ENCODE measurements at regions not wholly inside any gene's neighbourhood (a gene's known extent, or its start where the extent isn't known, plus 50 kb on each side); places are given as distances from the start of the nearest gene placed in this dataset.
"Not testable (repeated sequence)": the region's sequence is repeated elsewhere in the genome, so short reads cannot be mapped to it uniquely, and the experiment has no call there.

DNA sequence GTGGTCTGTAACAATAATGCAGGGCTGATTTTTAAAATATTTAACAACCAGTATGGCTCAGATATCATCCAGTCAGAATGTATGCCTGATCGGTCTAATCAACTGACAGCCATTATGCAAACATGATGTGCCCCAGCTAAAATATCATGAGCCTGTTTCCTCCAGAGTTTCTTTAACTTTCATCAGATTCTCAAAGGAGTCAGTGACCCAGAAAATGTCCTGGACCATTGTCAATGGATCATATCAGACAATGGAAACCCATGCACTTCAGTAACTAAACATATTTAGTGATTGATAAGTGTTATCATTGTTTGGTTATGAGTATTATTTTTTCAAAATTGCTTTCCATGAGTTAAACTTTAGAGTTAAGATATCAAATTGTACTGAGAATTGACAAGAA lies 173.5 kb downstream of the LMBRD1 start:
- DNase-seq: no peak

DNA sequence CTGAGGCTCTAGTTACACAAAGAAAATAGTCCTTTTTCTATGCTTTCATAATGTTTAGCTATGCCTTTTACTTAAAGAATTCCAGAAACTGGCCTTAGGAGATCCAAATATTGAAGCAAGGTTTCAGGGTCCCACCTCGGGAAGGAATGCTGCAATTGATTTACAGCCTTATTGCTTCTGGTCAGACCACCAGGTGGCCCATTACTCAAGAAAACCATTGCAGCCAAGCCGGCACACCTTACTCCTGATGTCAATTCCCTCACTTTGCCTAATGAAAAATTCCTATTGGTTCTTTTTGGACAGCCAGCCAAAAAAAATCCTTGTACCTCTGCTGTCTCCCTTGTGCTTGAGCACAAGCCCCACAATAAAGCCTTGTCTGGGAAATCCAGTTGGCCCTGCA lies 173.9 kb downstream of the LMBRD1 start:
- no peak for DNase-seq

DNA sequence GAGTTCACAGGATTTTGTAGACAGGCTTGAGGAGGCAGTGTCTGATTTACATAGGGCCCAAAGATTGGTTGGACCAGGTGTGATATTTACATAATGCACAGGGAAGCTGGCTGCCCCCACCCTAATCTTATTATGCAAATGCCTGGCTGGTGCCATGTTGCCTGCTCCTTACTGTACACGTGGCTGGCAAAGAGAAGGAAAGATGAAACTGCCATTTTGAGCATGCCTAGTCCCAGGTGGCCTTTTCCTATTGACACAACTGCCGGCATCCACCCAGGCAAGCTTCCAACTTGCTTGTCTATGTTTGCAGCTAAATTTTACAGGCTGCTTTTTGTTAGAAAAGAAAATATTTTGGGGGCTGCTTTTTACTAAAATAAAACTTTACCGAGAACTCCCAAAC lies 174.6 kb downstream of the LMBRD1 start:
- DNase-seq: no peak

DNA sequence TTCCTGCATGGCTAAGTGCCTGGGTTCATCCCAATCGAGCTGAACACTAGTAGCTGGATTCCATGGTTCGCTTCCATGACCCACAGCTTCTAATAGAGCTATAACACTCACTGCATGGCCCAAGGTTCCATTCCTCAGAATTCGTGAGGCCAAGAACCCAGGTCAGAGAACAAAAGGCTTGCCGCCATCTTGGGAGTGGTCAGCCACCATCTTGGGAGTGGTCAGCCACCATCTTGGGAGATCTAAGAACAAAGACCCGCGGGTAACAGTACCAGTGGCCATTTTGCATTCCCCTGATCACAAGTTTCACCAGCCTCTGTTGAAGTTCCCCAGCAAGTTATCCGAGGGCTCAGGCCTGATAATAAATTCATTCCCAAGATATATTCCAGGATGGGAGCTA lies 179.6 kb downstream of the LMBRD1 start:
- no peak for DNase-seq

- DNase-seq: no peak
These were observed 186.9 kb downstream of the LMBRD1 start for GRCh38 chr6:69609836-69610472.

GRCh38 chr6:69601132-69601531 lies 195.7 kb downstream of the LMBRD1 start:
- DNase-seq: no peak

DNA sequence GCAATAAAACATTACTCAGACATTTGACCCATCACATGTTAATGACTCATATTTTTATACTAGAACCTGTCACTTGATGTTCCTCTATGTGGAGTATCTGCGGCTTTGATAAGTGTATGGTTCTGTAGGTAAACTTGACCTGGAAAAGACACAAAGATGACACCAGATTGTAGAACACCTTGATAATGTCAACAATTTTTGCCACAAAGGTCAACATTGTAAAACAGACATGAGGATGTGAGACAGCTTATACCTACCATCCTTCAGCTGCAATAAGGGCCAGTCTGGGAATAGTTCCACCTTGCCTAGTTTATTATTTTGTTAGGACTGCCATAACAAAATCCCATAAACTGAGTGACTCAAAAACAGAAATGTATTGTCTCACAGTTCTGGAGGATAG lies 202.4 kb downstream of the LMBRD1 start:
- no peak for DNase-seq

- no peak for DNase-seq
These were observed 203.1 kb downstream of the LMBRD1 start for GRCh38 chr6:69593706-69594105.

GRCh38 chr6:69589626-69590025 lies 207.2 kb downstream of the LMBRD1 start:
- no peak for DNase-seq

GRCh38 chr6:69584913-69585729 lies 211.7 kb downstream of the LMBRD1 start:
- peak in 1 of 2 experiments; percentile 1 for DNase-seq

- no peak for DNase-seq
These were observed 212.3 kb downstream of the LMBRD1 start for GRCh38 chr6:69584536-69584912.

DNA sequence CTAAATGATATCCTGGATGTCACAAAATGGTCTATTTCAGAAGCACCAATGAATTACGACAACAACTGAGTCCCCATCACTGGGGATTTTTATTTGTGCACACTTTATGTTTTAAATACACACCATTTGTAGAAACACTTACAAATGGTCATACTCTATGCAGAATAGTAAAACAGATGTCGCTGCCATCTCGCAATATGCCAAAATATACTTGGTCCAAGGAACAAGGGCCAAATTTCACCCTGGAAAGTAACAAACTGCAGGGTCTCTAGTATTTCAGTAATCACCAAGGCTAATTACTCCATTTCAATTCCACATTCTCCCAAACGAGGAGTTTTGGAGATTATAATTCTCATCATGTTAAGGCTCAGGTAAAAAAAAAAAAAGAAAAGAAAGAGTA lies 215.2 kb downstream of the LMBRD1 start:
- DNase-seq: no peak

DNA sequence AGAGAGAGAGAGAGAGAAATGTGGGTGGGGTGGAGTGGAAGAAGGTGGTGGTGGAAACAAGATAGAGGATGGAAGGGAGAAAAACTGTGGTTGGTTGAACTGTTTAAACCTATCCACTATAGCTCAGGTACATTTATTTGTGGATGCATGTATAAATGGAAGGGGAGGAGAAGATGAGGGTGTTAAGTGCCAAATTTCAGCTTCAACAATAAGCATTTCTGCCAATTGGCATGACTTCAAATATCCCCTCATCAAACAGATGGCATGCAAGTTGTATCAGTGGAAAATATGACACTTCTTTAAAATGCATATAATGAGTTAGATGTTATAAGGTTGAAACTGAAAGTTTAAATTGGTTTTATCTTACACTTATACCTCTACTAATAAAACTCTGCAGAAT lies 216.1 kb downstream of the LMBRD1 start:
- DNase-seq: no peak

DNA sequence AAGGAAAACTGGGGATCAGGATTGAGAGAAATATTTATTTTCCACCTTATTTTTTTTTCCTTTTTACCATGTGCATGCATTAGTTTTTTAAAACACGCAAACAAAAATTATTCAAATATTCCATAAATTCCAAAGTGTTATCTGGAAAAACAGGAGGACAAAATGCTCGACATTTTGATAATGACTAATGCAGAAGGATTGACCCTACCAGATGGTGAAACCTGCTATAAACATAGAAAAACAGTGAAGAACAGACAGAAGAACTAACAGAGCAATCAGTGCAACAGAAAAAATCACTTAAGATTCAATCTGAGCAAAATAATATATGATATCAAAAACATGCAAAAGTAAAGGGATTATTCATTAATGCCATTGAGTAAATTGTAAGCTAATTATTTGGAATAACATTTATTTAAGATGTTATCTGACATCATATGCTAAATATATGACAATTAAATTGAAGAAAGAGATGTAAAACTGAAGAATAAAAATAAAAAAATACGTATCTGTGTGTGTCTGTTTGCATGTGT lies 218.4 kb downstream of the LMBRD1 start:
- no peak for DNase-seq

DNA sequence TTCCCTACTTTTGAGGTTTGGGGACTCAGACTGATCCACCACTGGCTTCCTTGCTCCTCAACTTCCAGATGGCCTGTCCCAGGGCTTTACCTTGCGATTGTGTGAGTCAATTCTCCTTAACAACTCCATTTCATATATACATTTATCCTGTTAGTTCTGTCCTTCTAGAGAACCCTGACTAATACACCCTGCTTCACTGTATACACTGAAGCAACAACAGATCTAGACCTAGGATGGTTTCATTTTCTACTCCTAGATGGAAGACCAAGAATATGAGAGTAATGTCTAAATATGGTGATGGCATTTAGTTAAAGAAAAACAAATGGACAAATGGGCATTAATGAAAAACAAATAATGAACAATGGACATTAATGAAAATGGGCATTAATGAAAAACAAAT lies 225.6 kb downstream of the LMBRD1 start:
- no peak for DNase-seq

DNA sequence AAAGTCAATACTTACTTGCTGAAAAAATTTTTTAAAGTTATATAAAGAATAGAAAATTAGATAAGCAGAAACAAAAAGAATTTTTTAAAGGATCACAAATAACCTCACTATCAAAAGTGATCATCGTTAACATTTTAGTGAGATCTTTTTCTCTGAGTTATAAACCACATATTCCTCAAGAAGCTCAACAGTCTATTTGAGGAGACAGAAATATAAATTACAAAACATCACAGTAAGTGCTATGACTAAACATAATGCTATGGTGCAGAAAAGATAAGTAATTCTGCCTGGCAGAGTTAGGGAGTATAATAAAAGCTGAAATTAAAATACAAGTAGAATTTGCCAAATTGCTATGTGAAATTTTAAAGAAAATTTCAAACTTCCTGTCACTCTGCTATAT lies 226.7 kb downstream of the LMBRD1 start:
- DNase-seq: no peak

DNA sequence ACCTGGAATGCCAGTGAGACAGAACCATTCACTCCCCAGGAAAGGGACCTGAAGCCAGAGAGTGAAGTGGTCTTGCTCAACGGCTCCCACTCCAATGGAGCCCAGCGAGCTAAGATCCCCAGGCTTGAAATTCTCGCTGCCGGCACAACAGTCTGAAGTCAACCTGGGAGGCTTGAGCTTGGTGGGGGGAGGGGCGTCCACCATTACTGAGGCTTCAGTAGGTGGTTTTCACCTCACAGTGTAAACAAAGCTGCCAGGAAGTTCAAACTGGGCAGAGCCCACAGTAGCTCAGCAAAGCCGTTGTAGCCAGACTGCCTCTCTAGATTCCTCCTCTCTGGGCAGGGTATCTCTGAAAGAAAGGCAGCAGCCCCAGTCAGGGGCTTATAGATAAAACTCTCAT lies 236.2 kb downstream of the LMBRD1 start:
- DNase-seq: not testable (repeated sequence)

- no peak for DNase-seq
These were observed 241.6 kb downstream of the LMBRD1 start for GRCh38 chr6:69555088-69555638.

DNA sequence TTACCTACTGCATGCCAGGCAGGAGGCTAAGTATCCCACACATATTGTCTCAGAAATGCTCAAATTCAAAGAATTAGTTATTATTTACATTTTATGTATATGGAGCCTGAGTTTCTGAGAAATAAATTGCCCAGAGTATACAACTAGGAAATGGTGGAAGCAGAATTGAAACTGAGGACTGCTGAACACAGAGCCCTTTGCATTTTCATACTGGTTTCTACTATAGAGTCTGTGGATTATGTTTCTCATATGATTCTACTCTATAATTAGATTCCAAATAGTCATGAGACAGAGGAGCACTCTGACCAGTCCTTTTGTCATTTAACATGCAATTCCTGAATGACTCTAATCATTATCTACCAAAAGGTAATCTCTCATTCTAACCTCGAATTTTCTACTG lies 254.3 kb downstream of the LMBRD1 start:
- DNase-seq: no peak

GRCh38 chr6:69527921-69528476 lies 268.8 kb downstream of the LMBRD1 start:
- no peak for DNase-seq

DNA sequence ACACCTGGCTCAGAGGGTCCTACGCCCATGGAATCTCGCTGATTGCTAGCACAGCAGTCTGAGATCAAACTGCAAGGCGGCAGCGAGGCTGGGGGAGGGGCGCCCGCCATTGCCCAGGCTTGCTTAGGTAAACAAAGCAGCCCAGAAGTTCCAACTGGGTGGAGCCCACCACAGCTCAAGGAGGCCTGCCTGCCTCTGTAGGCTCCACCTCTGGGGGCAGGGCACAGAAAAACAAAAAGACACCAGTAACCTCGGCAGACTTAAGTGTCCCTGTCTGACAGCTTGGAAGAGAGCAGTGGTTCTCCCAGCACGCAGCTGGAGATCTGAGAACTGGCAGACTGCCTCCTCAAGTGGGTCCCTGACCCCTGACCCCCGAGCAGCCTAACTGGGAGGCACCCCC lies 281.3 kb downstream of the LMBRD1 start:
- not testable (repeated sequence) for DNase-seq

DNA sequence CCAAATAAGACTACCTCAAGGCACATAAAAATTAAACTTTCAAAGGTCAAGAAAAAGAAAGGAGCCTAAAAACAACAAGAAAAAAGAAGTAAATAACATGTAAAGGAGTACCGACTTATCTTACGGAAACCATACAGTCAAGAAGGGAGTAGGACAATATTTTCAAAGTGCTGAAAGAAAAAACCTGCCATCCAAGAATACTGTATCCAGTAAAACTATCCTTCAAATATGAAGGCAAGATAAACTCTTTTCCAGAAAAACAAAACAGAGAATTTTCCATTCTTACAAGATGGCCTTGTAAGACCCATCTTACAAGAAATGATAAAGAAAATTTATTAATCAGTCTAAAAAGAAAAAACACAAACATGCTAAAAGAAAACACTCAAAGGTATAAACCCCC lies 302.2 kb downstream of the LMBRD1 start:
- no peak for DNase-seq

DNA sequence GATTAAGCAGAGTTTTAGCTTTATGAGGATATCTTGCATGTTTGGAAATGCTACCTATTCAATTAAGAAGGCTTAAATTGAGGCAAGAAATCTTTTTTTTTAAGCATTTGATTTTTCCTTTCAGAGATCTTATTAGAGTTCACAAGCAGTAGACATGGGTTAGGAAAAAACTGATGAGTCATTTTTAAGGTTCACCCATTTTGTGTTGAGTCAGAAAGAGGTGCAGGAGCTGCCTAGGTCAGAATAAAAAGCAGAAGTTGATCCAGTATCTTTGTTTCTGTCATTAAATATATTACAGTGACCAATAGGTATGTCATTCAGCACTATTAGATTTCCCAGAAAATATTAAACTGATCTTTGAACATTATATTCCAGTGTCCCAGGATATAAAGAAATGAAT lies 306.8 kb downstream of the LMBRD1 start:
- no peak for DNase-seq

DNA sequence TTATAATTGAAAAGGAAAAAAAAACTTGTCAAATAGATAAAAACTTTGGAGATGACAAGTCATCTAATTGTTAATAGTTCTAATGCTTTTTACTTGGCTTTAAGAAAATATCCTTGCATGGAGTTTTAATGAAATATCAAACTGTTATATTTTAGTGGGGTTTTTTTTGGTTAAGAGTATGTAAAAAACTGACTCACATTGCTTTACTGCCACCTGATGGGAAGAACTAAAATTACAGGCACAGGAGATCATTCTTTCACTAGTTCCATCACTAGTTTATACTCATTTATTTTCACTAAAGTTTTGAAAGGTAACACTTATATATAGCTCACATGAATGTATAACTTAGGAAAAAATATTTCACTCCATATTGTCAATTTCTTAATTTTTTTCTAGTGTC lies 309.1 kb downstream of the LMBRD1 start:
- DNase-seq: no peak
